GM12875 (cell line): ENCODE measurements at regions not wholly inside any gene's neighbourhood (a gene's known extent, or its start where the extent isn't known, plus 50 kb on each side); places are given as distances from the start of the nearest gene placed in this dataset.

Experiments used
- H3K4me3 ChIP-seq: one replicate; pipeline ENCODE4 v1.5.1; 2011; ENCODE audit warnings: low read depth, low read length, control low read depth
- CTCF ChIP-seq: IDR thresholded peaks from 2 replicates; pipeline ENCODE4 v1.5.1; 2011; ENCODE audit warnings: low read depth, mild to moderate bottlenecking, control low read depth, inconsistent platforms, low read length, moderate library complexity, borderline replicate concordance; ENCODE audit not compliant: insufficient read depth

- no peak overlapping the region for H3K4me3 ChIP-seq
- TF ChIP-seq CTCF: no peak
These were observed 795.7 kb upstream of the SLIT2 start for GRCh38 chr4:19455850-19456602.

- no peak overlapping the region for H3K4me3 ChIP-seq
- no peak for TF ChIP-seq CTCF
These were observed 796.5 kb upstream of the SLIT2 start for GRCh38 chr4:19455196-19455595.

- no peak overlapping the region for H3K4me3 ChIP-seq
- TF ChIP-seq CTCF: no peak
These were observed 813.5 kb upstream of the SLIT2 start for GRCh38 chr4:19438233-19438632.

GRCh38 chr4:19437008-19437407 is 814.7 kb upstream of the SLIT2 start:
- TF ChIP-seq CTCF: no peak

GRCh38 chr4:19429684-19430083 is 822.0 kb upstream of the SLIT2 start:
- no peak for TF ChIP-seq CTCF
- H3K4me3 ChIP-seq: no peak overlapping the region

More at GRCh38 chr4:19437008-19437407, 814.7 kb upstream of the SLIT2 start:
- H3K4me3 ChIP-seq: no peak overlapping the region

GRCh38 chr4:19425146-19425545 is 826.6 kb upstream of the SLIT2 start:
- H3K4me3 ChIP-seq: no peak overlapping the region
- TF ChIP-seq CTCF: no peak

- no peak for TF ChIP-seq CTCF
- no peak overlapping the region for H3K4me3 ChIP-seq
These were observed 834.4 kb upstream of the SLIT2 start for GRCh38 chr4:19417256-19417655.
